GM19467 (cell line): ENCODE measurements at regions not wholly inside any gene's neighbourhood (a gene's known extent, or its start where the extent isn't known, plus 50 kb on each side); places are given as distances from the start of the nearest gene placed in this dataset.

ENCODE experiments used
- ATAC-seq: cut with Tn5 transposase; IDR thresholded peaks from one replicate; pipeline ENCODE4 v1.9.1; 2021; ENCODE audit warnings: mild to moderate bottlenecking, moderate library complexity; ENCODE audit not compliant: unreplicated experiment

GRCh38 chr10:52915391-52915790 is 142.8 kb upstream of the MBL2 start:
- ATAC-seq = no peak

- no peak for ATAC-seq
Observed at GRCh38 chr10:52911163-52911562, 138.6 kb upstream of the MBL2 start.

GRCh38 chr10:52908478-52908877 is 135.9 kb upstream of the MBL2 start:
- no peak for ATAC-seq

GRCh38 chr10:52906046-52906445 is 133.5 kb upstream of the MBL2 start:
- no peak for ATAC-seq

GRCh38 chr10:52903397-52903938 is 130.9 kb upstream of the MBL2 start:
- ATAC-seq = no peak

GRCh38 chr10:52900593-52900992 is 128.0 kb upstream of the MBL2 start:
- ATAC-seq = peak; percentile 66

- no peak for ATAC-seq
Observed at GRCh38 chr10:52897162-52897561, 124.6 kb upstream of the MBL2 start.

- no peak for ATAC-seq
Observed at GRCh38 chr10:52895059-52895458, 122.5 kb upstream of the MBL2 start.

GRCh38 chr10:52890281-52890680 is 117.7 kb upstream of the MBL2 start:
- ATAC-seq = no peak

- no peak for ATAC-seq
Observed at GRCh38 chr10:52889611-52890010, 117.0 kb upstream of the MBL2 start.

GRCh38 chr10:52883996-52884871 is 111.7 kb upstream of the MBL2 start:
- peak; percentile 94 for ATAC-seq

- no peak for ATAC-seq
Observed at GRCh38 chr10:52879091-52879807, 106.7 kb upstream of the MBL2 start.

GRCh38 chr10:52877451-52877850 is 104.9 kb upstream of the MBL2 start:
- ATAC-seq = no peak

GRCh38 chr10:52875336-52875735 is 102.8 kb upstream of the MBL2 start:
- ATAC-seq = no peak

- ATAC-seq = no peak
Observed at GRCh38 chr10:52874581-52874980, 102.0 kb upstream of the MBL2 start.

GRCh38 chr10:52871191-52871843 is 98.7 kb upstream of the MBL2 start:
- no peak for ATAC-seq

GRCh38 chr10:52870562-52870961 is 98.0 kb upstream of the MBL2 start:
- ATAC-seq = no peak

GRCh38 chr10:52869864-52870263 is 97.3 kb upstream of the MBL2 start:
- ATAC-seq = no peak

GRCh38 chr10:52865213-52865612 is 92.6 kb upstream of the MBL2 start:
- no peak for ATAC-seq

GRCh38 chr10:52864201-52865106 is 91.9 kb upstream of the MBL2 start:
- ATAC-seq = no peak
